SK-N-MC (cell line): ENCODE measurements at regions not wholly inside any gene's neighbourhood (a gene's known extent, or its start where the extent isn't known, plus 50 kb on each side); places are given as distances from the start of the nearest gene placed in this dataset.

Source experiments
- EZH2 ChIP-seq: fragments of 200-600 bp; sonication (generic); IDR thresholded peaks from one replicate; pipeline ENCODE4 v1.6.1; 2017; ENCODE audit warnings: antibody characterized with exemption
- FOXP2 ChIP-seq: optimal IDR thresholded peaks from 2 replicates; pipeline ENCODE3; 2011; ENCODE audit warnings: mild to moderate bottlenecking, moderate library complexity; ENCODE audit not compliant: insufficient read depth; ENCODE audit errors: extremely low read length, control extremely low read depth
- POLR2AphosphoS5 ChIP-seq: IDR thresholded peaks from 2 replicates; pipeline ENCODE4 v1.6.1; 2012; ENCODE audit warnings: mild to moderate bottlenecking, low read depth, low read length, borderline replicate concordance

DNA sequence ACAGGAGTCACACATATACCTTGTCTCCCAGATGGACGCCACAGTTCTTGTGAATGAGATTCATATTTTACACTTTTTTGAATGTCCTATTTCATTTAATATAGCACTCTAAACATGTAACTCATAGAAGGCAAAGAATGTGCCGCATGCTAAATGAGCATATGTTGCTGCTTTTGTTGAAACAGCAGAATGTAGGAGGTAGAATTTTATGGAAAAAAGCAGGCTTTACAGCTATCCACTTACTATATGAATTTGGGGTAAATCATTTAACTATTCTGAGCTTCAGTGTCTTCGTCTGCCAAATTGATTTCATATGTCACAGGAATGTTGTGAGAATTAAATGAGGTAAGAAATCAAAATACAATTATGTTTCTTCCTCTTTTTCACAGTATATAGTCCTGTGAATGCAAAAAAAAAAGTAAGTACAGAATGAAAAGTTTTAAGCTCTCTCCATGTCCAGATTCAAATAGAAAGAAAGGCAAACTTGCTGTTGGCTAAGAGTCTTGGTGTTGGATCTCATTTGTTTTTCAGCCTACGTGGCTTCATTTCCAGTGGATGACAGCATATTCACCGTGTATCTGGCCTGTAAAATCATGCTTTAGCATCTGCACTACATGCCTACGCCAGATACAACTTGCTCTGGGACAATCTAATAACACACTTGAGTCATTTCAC, 154.7 kb upstream of the CNTNAP5 start:
- TF ChIP-seq POLR2AphosphoS5 (no peak), EZH2 (no peak), FOXP2 (no peak)
